Uterus (tissue), 3 donors: ENCODE measurements at regions not wholly inside any gene's neighbourhood (a gene's known extent, or its start where the extent isn't known, plus 50 kb on each side); places are given as distances from the start of the nearest gene placed in this dataset.

ENCODE experiments used
- DNase-seq, 2 donors: peaks; one replicate each; pipeline ENCODE4 v3.0.0-alpha.2; 2019 to 2020
- H3K27ac ChIP-seq, 2 donors: fragments of 200-600 bp; sonication (generic); 1 replicate in 1 of 2; 2 replicates in 1 of 2; pipeline ENCODE4 v1.5.1; 2016 to 2018
- H3K27me3 ChIP-seq, 2 donors: fragments of 200-600 bp; sonication (generic); one replicate each; pipeline ENCODE4 v1.5.1; 2018 to 2019; ENCODE audit warnings: control low read depth in 1 of 2
- H3K36me3 ChIP-seq, 2 donors: fragments of 200-600 bp; sonication (generic); one replicate each; pipeline ENCODE4 v1.5.1; 2019; ENCODE audit warnings: control low read depth in 1 of 2
- H3K4me1 ChIP-seq, 2 donors: fragments of 200-600 bp; sonication (generic); one replicate each; pipeline ENCODE4 v1.5.1; 2018 to 2019; ENCODE audit warnings: control low read depth in 1 of 2
- H3K4me3 ChIP-seq, 2 donors: fragments of 200-600 bp; sonication (generic); 1 replicate in 1 of 2; 2 replicates in 1 of 2; pipeline ENCODE4 v1.5.1; 2018 to 2019; ENCODE audit warnings: mild to moderate bottlenecking in 1 of 2
- H3K9me3 ChIP-seq, 2 donors: fragments of 200-600 bp; sonication (generic); one replicate each; pipeline ENCODE4 v1.5.1; 2019; ENCODE audit warnings: control low read depth in 1 of 2
- POLR2A ChIP-seq, 2 donors: fragments of 450-650 bp; IDR thresholded peaks; one replicate each; pipeline ENCODE4 v1.6.1; 2016; ENCODE audit warnings: antibody characterized with exemption in 2 of 2, mild to moderate bottlenecking in 1 of 2, moderate library complexity in 1 of 2
- intact Hi-C: fragments of 100-400 bp; cut with DNase I; formaldehyde crosslinking; loops from one replicate; pipeline ENCODE4 v1.15.1; 2023; ENCODE audit warnings: low total_unique reads
- TF ChIP-seq, protein P1 (sequence below), 4 experiments: fragments of 200-600 bp in 2 of 4; fragments of 450-650 bp in 2 of 4; sonication (generic) in 2 of 4; IDR thresholded peaks; one replicate each; pipeline ENCODE4 v1.5.1; 2016 to 2019; ENCODE audit warnings: antibody characterized with exemption in 4 of 4, mild to moderate bottlenecking in 2 of 4, moderate library complexity in 1 of 4
- donor health status: DM: yes; HTN: yes; CAD: no.

DNA sequence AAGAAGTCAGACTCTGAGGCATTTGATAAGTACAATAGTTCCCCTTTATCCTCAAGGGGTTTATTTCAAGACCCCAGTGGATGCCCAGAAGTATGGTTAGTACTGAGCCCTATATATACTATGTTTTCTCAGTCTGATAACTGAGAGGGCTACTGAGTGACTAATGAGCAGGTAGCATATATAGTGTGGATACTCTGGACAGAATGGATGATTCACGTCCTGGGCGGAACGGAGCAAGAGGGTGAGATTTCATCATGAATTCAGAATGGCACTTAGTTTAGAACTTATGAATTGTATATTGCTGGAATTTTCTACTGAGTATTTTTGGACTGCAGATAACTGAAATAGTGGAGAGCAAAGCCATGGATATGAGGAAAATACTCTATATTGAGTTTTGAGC is 457.6 kb downstream of the PLK2 start:
- Histone ChIP-seq H3K9me3 (no peaks in the 10 kb centered on the region), H3K4me1 (no peaks in the 10 kb centered on the region), H3K4me3 (no peak overlapping the region), H3K27me3 (no peaks in the 10 kb centered on the region), H3K36me3 (no peaks in the 10 kb centered on the region), H3K27ac (no peak overlapping the region)
- TF ChIP-seq, protein P1, sequence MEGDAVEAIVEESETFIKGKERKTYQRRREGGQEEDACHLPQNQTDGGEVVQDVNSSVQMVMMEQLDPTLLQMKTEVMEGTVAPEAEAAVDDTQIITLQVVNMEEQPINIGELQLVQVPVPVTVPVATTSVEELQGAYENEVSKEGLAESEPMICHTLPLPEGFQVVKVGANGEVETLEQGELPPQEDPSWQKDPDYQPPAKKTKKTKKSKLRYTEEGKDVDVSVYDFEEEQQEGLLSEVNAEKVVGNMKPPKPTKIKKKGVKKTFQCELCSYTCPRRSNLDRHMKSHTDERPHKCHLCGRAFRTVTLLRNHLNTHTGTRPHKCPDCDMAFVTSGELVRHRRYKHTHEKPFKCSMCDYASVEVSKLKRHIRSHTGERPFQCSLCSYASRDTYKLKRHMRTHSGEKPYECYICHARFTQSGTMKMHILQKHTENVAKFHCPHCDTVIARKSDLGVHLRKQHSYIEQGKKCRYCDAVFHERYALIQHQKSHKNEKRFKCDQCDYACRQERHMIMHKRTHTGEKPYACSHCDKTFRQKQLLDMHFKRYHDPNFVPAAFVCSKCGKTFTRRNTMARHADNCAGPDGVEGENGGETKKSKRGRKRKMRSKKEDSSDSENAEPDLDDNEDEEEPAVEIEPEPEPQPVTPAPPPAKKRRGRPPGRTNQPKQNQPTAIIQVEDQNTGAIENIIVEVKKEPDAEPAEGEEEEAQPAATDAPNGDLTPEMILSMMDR (IDR thresholded peaks at IDR 0.05): no peak
- TF ChIP-seq POLR2A (IDR thresholded peaks at IDR 0.05): no peak
- DNase-seq: no peak
- intact Hi-C loops: no loop called here

GRCh38 chr5:57993866-57994265 is 466.0 kb downstream of the PLK2 start:
- no peaks in the 10 kb centered on the region for H3K36me3 ChIP-seq

DNA sequence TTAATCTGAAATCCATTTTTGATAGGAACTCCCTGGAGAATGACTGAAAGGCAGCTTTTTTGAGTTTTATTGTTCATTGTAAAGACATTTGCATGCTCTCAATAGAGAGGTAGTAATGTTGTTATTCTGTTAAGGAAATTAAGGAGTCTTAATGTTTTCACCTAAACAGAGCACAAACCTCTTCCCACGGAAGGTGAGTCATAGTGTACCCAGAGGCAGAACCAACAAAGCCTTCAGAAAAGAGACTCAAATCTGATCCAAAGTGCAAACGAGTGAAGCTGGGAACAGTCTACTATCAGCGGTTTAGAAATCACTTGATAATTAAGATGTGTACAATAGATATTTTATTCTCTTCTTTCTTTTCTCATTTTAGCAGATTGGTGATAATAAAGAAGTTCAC is 470.5 kb downstream of the PLK2 start:
- Histone ChIP-seq H3K27ac (no peak overlapping the region), H3K4me3 (no peak overlapping the region), H3K4me1 (no peaks in the 10 kb centered on the region), H3K27me3 (no peaks in the 10 kb centered on the region), H3K9me3 (no peaks in the 10 kb centered on the region), H3K36me3 (no peaks in the 10 kb centered on the region)
- no peak for TF ChIP-seq POLR2A (IDR thresholded peaks at IDR 0.05)
- TF ChIP-seq, protein P1 (IDR thresholded peaks at IDR 0.05): no peak
- DNase-seq: no peak
- intact Hi-C loops: no loop called here

More at GRCh38 chr5:57993866-57994265, 466.0 kb downstream of the PLK2 start:
- no peak for DNase-seq
- Histone ChIP-seq H3K4me1 (no peaks in the 10 kb centered on the region), H3K27ac (no peak overlapping the region), H3K4me3 (no peak overlapping the region), H3K27me3 (no peaks in the 10 kb centered on the region), H3K9me3 (no peaks in the 10 kb centered on the region)
- intact Hi-C loops: no loop called here
- TF ChIP-seq, protein P1 (IDR thresholded peaks at IDR 0.05): no peak
- no peak for TF ChIP-seq POLR2A (IDR thresholded peaks at IDR 0.05)

- DNase-seq: no peak
- no peak for TF ChIP-seq POLR2A (IDR thresholded peaks at IDR 0.05)
- TF ChIP-seq, protein P1 (IDR thresholded peaks at IDR 0.05): no peak
- Histone ChIP-seq H3K27me3 (no peaks in the 10 kb centered on the region), H3K36me3 (no peaks in the 10 kb centered on the region), H3K4me3 (no peak overlapping the region), H3K4me1 (no peaks in the 10 kb centered on the region), H3K27ac (no peak overlapping the region), H3K9me3 (no peaks in the 10 kb centered on the region)
- intact Hi-C loops: no loop called here
Observed at GRCh38 chr5:57988813-57989212, 471.1 kb downstream of the PLK2 start.

DNA sequence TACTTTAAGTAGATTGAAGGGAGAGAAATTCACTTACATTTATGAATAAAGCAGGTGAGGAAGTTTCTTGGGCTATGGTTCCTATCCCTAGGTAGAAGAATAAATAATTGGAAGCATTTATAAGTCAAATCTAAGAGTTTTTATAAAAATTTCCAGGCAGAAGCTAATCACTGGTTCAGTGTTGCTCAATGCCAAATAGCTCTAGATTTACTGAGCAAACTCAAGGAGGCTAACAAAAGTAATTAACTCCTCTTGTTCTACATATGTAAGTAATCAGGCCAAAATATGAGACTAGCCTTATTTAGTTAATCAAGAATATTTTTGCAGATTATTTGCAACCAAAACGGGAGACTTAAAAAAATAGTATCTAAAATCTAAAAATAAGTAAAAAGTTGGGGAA is 472.3 kb downstream of the PLK2 start:
- no peak for DNase-seq
- H3K27ac ChIP-seq: no peak overlapping the region
- intact Hi-C loops: no loop called here
- TF ChIP-seq POLR2A (IDR thresholded peaks at IDR 0.05): no peak
- TF ChIP-seq, protein P1 (IDR thresholded peaks at IDR 0.05): no peak
- no peak overlapping the region for H3K4me3 ChIP-seq
- no peaks in the 10 kb centered on the region for H3K9me3 ChIP-seq
- no peaks in the 10 kb centered on the region for H3K27me3 ChIP-seq
- H3K36me3 ChIP-seq: no peaks in the 10 kb centered on the region
- no peaks in the 10 kb centered on the region for H3K4me1 ChIP-seq
